ENCODE measurements at regions not wholly inside any gene's neighbourhood (a gene's known extent, or its start where the extent isn't known, plus 50 kb on each side); places are given as distances from the start of the nearest gene placed in this dataset.
"Not testable (repeated sequence)": the region's sequence is repeated elsewhere in the genome, so short reads cannot be mapped to it uniquely, and the experiment has no call there.

- DNase-seq (ENCODE audit: low spot score); intact Hi-C loops (cut with DNase I): not testable (repeated sequence)
These were observed 53.4 kb upstream of the FIBIN start for GRCh38 chr11:26940501-26940900.

- no peak for DNase-seq (ENCODE audit: low spot score)
- intact Hi-C loops (cut with DNase I), result no loop called here
These were observed 51.6 kb upstream of the FIBIN start for GRCh38 chr11:26942356-26942755.

DNA sequence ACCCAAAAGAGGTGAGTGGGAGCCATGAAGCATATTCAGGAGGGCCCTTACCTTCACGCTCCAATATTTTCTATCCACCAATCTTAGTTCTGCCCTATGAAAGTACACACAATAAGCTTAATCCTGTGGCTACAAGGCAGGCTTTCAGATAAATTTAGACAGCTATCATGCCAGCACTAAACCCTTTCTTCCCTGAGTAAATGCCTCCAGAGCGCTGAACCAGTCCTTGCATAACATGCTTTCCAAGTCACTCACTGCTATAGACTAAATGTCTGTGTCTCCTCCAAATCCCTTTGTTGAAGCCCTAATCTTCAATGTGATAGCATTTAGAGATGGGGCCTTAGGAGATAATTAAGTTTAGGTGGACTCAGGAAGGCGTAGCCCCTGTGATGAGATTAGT lies 50.3 kb upstream of the FIBIN start:
- no peak for DNase-seq (ENCODE audit: low spot score)
- intact Hi-C loops (cut with DNase I), result no loop called here
